HG03135 (cell line): ENCODE measurements at regions not wholly inside any gene's neighbourhood (a gene's known extent, or its start where the extent isn't known, plus 50 kb on each side); places are given as distances from the start of the nearest gene placed in this dataset.
A peak's percentile ranks its signal among the peaks of the same experiment; 100 is the strongest.

Experiments
- ATAC-seq: cut with Tn5 transposase; IDR thresholded peaks from one replicate; pipeline ENCODE4 v1.9.1; 2021; ENCODE audit warnings: mild to moderate bottlenecking, moderate library complexity; ENCODE audit not compliant: unreplicated experiment

- no peak for ATAC-seq
Measured at GRCh38 chr12:40172879-40173278, 51.9 kb upstream of the LRRK2 start.

- no peak for ATAC-seq
Measured at GRCh38 chr12:40171501-40171900, 53.3 kb upstream of the LRRK2 start.

- ATAC-seq: no peak
Measured at GRCh38 chr12:40171066-40171465, 53.7 kb upstream of the LRRK2 start.

GRCh38 chr12:40170593-40170992, 54.2 kb upstream of the LRRK2 start:
- ATAC-seq: no peak

GRCh38 chr12:40168868-40169267, 55.9 kb upstream of the LRRK2 start:
- peak; percentile 94 for ATAC-seq

GRCh38 chr12:40168419-40168818, 56.4 kb upstream of the LRRK2 start:
- ATAC-seq: peak; percentile 12

- peak; percentile 70 for ATAC-seq
Measured at GRCh38 chr12:40168001-40168400, 56.8 kb upstream of the LRRK2 start.

- ATAC-seq: no peak
Measured at GRCh38 chr12:40165179-40165578, 59.3 kb upstream of the SLC2A13 start.

- ATAC-seq: no peak
Measured at GRCh38 chr12:40164034-40164433, 58.2 kb upstream of the SLC2A13 start.

GRCh38 chr12:40162033-40162432, 56.2 kb upstream of the SLC2A13 start:
- ATAC-seq: no peak

- no peak for ATAC-seq
Measured at GRCh38 chr12:40158592-40159111, 52.8 kb upstream of the SLC2A13 start.

- no peak for ATAC-seq
Measured at GRCh38 chr12:40157336-40157735, 51.5 kb upstream of the SLC2A13 start.

GRCh38 chr12:40156021-40156764, 50.3 kb upstream of the SLC2A13 start:
- ATAC-seq: no peak
